ENCODE measurements at regions not wholly inside any gene's neighbourhood (a gene's known extent, or its start where the extent isn't known, plus 50 kb on each side); places are given as distances from the start of the nearest gene placed in this dataset.

DNA sequence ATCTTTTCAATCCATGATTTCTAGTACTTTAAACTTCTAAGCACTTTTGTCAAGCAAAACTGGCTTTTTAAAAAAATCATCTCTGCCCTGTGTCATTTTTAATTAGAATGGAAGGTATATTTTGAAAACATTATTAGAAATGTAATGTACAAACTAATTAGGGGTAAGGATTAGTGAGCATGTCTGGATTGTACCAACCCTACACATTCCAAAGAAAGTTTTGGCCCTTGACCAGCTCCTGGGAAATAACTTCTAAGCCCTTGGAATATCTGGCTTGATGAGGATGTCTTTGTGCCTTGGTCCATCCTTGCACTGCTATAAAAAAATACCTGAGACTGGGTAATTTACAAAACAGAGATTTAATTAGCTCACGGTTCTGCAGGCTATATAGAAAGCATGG is 876.5 kb downstream of the RAPGEF2 start:
- TF ChIP-seq, protein P1, sequence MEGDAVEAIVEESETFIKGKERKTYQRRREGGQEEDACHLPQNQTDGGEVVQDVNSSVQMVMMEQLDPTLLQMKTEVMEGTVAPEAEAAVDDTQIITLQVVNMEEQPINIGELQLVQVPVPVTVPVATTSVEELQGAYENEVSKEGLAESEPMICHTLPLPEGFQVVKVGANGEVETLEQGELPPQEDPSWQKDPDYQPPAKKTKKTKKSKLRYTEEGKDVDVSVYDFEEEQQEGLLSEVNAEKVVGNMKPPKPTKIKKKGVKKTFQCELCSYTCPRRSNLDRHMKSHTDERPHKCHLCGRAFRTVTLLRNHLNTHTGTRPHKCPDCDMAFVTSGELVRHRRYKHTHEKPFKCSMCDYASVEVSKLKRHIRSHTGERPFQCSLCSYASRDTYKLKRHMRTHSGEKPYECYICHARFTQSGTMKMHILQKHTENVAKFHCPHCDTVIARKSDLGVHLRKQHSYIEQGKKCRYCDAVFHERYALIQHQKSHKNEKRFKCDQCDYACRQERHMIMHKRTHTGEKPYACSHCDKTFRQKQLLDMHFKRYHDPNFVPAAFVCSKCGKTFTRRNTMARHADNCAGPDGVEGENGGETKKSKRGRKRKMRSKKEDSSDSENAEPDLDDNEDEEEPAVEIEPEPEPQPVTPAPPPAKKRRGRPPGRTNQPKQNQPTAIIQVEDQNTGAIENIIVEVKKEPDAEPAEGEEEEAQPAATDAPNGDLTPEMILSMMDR (IDR thresholded peaks at IDR 0.05): no peak
- TF ChIP-seq, protein P2, sequence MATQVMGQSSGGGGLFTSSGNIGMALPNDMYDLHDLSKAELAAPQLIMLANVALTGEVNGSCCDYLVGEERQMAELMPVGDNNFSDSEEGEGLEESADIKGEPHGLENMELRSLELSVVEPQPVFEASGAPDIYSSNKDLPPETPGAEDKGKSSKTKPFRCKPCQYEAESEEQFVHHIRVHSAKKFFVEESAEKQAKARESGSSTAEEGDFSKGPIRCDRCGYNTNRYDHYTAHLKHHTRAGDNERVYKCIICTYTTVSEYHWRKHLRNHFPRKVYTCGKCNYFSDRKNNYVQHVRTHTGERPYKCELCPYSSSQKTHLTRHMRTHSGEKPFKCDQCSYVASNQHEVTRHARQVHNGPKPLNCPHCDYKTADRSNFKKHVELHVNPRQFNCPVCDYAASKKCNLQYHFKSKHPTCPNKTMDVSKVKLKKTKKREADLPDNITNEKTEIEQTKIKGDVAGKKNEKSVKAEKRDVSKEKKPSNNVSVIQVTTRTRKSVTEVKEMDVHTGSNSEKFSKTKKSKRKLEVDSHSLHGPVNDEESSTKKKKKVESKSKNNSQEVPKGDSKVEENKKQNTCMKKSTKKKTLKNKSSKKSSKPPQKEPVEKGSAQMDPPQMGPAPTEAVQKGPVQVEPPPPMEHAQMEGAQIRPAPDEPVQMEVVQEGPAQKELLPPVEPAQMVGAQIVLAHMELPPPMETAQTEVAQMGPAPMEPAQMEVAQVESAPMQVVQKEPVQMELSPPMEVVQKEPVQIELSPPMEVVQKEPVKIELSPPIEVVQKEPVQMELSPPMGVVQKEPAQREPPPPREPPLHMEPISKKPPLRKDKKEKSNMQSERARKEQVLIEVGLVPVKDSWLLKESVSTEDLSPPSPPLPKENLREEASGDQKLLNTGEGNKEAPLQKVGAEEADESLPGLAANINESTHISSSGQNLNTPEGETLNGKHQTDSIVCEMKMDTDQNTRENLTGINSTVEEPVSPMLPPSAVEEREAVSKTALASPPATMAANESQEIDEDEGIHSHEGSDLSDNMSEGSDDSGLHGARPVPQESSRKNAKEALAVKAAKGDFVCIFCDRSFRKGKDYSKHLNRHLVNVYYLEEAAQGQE (IDR thresholded peaks at IDR 0.05; ENCODE audit: insufficient read depth in 1 of 2, low read depth in 2 of 2, low read length in 1 of 2): no peak
- TF ChIP-seq POLR2AphosphoS5 (IDR thresholded peaks at IDR 0.05; ENCODE audit: low read depth, low read length): no peak
- no peak for TF ChIP-seq SIN3A (IDR thresholded peaks at IDR 0.05; ENCODE audit: borderline replicate concordance, insufficient read depth, low read depth, low read length)
- no peak for TF ChIP-seq TCF7L2 (IDR thresholded peaks at IDR 0.05; ENCODE audit: low read depth, low read length)

Data from Panc1 (cell line).